Daoy (cell line): ENCODE measurements at regions not wholly inside any gene's neighbourhood (a gene's known extent, or its start where the extent isn't known, plus 50 kb on each side); places are given as distances from the start of the nearest gene placed in this dataset.

Experiments
- DNase-seq: peaks from one replicate; pipeline ENCODE4 v3.0.0-alpha.2; 2015; ENCODE audit warnings: low read depth

GRCh38 chr10:47230957-47231356, 69.0 kb upstream of the GDF10 start:
- DNase-seq, result no peak

GRCh38 chr10:47231414-47231813, 68.6 kb upstream of the GDF10 start:
- no peak for DNase-seq

DNA sequence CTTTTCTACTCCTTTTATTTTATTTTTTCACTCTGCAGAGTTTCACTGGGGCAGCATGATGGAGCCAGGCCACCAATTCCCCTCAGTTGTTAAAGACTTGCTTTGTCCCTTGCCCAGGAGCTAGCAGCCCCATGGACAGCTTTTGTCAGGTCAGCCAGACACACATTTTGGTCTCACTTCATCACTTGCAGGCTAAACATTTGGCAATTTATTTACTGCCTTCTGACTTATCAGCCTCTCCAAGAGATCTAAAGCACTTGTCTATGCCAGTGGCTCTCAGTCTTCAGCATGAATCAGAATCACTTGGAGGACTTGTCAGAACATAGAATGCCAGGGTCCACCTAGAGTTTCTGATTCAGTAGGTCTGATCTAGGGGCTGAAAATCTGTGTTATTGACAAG, 66.4 kb upstream of the GDF10 start:
- no peak for DNase-seq

GRCh38 chr10:47235484-47235883, 64.5 kb upstream of the GDF10 start:
- no peak for DNase-seq

DNA sequence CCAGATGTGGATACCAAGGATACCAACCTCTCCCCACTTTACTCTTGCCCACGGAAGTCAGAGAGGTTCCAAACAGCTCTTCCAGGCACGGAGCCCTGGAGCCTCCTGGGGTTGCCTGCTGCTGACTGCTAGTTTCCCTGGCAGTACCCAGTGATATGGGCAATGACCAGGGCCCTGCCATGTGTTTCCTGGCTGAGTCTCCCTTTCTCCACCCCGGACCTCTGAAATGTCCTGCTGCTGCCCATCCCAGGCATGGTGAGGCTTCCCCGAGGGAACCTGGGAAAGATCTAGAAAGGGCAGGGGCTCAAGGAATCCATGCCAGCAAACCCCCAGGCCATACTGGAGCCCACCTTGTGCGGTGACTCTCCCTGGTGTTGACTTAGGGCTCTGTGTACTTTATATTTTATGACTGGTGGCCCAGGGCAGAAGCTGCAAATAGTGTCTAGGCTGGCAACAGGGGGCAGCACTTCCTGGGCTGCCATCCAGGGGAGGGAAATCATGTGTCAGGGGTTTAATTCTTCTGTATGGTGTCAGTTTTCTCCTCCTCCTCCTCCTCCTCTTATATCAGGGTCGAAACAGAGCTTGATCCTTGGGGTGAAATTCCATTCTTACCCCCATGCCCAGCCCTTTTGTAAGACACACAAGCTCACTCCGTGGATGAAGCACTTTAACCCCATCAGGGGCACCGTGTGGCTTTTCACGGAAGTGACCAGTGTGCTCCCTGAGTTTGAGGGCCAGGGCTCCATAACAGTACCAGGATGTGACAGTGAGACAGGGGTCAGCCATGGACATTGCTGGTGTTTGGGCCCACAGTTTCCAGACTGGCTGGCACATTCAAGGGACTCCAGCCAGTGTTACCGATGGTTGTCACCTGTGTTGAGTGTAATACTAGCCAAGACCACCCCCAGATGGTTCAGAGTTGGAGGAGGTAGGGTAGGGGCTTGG, 62.4 kb upstream of the GDF10 start:
- no peak for DNase-seq

- DNase-seq, result no peak
Observed at GRCh38 chr10:47238331-47239095, 61.5 kb upstream of the GDF10 start.

DNA sequence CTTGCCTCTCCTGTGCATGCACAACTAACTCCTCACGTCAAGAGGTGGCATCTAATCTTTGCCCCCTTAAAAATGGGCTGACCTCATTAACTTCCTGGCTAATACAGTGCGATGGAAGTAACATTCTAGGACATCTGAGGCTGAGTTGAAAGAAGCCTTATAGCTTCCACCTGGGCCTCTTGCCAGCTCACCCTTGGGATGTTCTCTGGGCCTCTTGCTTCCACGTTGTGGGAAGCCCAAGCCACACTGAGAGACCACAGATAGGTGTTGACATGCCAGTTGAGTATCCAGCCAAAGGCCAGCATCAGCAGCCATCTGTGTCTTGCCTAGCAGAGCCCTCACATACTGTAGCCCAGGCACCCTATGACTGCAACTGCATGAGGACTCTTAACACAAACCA, 60.8 kb upstream of the GDF10 start:
- no peak for DNase-seq

DNA sequence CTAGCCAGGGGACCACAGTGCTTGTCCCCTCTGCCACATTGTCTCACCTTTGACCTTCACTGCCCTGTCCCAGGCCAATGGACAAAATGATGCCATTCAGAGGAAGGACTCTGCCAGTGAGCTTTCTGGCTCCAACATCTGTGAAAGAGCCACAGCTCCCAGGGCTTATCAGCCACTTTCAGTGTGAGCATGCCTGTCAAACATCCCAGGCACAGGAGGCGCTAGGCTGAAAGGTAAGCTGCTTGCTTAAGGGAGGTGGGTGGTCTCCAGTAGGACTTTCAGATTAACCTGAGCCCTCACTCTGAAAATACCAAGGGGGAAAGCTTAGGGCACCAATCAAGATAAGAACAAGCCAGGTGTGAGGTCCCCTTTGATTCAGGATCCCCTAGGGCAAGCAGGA, 59.8 kb upstream of the GDF10 start:
- DNase-seq, result no peak

- DNase-seq, result no peak
Observed at GRCh38 chr10:47241256-47241655, 58.7 kb upstream of the GDF10 start.

DNA sequence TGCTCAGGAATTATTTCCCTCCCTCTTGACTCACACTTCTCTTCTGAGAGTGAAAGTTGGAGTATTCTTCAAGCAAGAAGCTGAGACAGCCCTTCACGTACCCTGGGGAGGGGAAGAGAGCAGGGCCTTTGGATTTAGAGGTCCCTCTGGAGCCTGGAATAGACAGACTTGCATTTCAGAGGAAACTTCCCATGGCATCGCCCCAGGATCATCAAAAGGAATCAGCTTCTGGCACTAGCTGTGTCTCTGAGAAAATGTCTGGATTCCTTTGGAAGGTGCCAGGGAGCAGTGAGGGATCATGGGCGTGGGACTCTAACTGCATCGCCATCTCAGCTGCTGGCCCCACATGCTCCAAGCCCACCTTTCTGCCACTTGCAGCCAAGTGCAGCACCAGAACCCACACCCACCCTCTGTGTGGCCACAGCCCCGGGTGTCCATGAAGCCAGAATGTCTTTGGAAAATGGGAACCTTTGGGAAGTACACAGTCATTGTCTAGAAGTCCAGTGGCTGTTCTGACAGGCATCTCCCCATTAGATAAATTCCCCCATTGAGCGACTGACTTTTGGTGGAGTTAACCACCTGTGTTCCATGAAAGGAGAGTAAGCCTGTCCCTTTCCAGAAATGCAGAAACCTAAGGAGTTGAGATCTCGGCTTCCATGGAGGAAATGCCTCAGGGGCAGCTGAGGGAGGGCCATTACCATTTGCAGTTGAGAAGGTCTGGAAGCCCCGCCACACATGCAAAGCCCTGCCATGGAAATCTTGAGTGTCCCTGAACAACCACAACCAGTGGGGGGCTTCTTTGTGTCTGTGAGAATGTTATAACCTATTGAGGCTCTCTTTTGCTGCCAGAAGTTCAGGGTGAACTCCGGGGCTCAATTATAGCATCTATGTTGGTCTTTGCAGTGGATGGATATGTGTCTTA, 57.8 kb upstream of the GDF10 start:
- no peak for DNase-seq

DNA sequence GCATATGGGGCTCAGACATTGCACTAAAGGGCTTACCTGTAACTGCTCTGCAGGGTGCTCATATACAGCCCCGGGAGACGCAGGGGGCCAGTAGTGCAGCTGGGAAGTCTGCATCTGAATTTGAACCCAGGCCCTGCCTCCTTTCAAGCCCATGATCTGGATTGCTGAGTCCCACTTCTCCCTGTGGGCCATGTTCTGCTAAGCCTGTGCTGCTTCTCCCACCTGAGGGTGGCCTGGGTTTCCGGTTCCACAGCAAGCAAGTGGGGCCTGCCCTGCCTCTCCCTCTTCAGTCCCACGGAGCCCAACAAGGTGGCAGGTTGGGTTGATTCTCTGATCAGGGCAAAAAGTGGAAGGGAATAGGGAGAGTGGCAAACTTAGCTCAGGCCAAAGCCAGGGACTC, 56.6 kb upstream of the GDF10 start:
- no peak for DNase-seq

GRCh38 chr10:47243791-47244190, 56.2 kb upstream of the GDF10 start:
- no peak for DNase-seq

- DNase-seq, result no peak
Observed at GRCh38 chr10:47244560-47245500, 55.2 kb upstream of the GDF10 start.

- DNase-seq, result no peak
Observed at GRCh38 chr10:47245731-47246350, 54.2 kb upstream of the GDF10 start.

GRCh38 chr10:47246406-47247147, 53.4 kb upstream of the GDF10 start:
- DNase-seq, result no peak

GRCh38 chr10:47247148-47248059, 52.6 kb upstream of the GDF10 start:
- DNase-seq, result no peak

DNA sequence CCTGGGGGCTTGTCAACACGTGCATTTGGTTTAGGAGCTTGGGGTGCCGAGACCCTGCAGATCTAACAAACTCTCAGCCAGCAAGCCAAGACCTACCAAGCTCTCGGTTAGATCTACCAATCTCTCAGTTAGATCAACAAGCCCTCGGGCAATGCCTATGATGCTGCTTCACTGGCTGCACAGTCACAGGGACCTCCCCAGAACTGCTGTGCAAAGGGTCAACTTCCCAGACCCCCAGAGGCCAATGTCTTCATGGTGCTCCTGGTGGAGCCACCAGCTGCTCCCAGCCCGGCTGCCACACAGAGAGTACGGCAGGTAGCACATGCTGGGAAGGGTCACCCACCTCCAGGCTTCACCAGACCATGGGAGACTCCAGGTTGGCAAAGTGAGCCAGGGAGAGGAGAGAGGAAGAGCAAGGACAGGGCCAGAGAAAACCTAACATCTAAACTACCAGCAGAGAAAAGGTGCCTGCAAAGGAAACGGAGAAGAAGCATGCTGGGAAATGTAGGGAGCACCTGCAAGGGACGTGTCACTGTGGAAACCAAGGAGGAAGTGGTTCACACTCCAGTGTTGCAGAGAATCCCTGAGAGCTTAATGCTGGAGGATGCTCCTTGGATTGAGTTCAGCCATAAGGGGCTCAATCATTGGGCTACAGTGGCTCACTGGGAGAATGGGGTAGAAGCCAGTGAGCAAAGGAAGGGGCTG, 51.5 kb upstream of the GDF10 start:
- DNase-seq, result no peak

DNA sequence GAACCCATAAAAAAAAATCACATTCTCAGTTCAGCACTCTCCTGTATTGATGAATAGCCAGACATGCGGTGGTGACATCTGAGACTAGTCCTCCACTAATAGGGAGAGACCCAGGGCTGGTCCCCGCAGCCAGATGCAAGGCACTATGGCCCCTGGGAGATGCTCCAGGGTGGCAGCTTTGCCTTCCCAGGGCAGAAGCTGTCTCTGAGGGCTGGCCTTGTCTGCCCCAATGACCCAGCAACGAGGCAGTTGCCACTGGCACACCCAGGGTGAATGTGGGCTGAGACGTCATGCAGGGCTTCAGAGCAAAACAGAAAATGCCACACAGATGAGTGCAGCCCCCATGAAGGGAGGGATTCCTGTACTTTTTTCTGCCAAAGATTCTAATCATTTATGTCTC, 50.1 kb upstream of the GDF10 start:
- DNase-seq, result no peak
